ENCODE measurements at regions not wholly inside any gene's neighbourhood (a gene's known extent, or its start where the extent isn't known, plus 50 kb on each side); places are given as distances from the start of the nearest gene placed in this dataset.

DNA sequence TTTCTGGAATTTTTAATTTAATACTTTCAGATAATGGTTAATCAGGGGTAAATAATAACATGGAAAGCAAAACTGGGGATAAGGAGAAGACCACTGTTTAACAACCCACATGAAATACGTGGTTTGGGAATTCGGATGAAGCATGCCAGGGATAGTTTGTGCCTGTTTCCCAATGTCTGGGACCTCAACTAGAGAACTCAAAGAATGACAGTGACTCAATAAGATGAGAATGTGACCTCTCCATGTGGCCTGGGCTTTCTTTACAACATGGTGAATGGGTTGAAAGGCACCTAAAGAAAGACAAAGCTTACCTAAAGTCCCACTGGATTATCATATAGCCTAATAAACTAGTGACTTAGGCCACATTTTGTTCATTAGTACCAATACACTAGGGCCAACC is 460.3 kb upstream of the LRFN5 start:
- no peak for TF ChIP-seq YY1 (IDR thresholded peaks at IDR 0.05; ENCODE audit: low read depth)
- TF ChIP-seq RAD21 (IDR thresholded peaks at IDR 0.05; ENCODE audit: low read length), result no peak
- TF ChIP-seq TEAD4 (IDR thresholded peaks at IDR 0.05; ENCODE audit: borderline replicate concordance, insufficient read depth), result no peak
- no peak for TF ChIP-seq NRF1 (IDR thresholded peaks at IDR 0.05; ENCODE audit: low read depth, low read length)
- TF ChIP-seq, protein P1, sequence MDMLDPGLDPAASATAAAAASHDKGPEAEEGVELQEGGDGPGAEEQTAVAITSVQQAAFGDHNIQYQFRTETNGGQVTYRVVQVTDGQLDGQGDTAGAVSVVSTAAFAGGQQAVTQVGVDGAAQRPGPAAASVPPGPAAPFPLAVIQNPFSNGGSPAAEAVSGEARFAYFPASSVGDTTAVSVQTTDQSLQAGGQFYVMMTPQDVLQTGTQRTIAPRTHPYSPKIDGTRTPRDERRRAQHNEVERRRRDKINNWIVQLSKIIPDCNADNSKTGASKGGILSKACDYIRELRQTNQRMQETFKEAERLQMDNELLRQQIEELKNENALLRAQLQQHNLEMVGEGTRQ (IDR thresholded peaks at IDR 0.05; ENCODE audit: borderline replicate concordance, low read depth, low read length), result no peak
- TF ChIP-seq POLR2AphosphoS5 (IDR thresholded peaks at IDR 0.05; ENCODE audit: low read depth, low read length), result no peak
- no peak for TF ChIP-seq NFIC (IDR thresholded peaks at IDR 0.05; ENCODE audit: borderline replicate concordance)
- TF ChIP-seq, protein P2, sequence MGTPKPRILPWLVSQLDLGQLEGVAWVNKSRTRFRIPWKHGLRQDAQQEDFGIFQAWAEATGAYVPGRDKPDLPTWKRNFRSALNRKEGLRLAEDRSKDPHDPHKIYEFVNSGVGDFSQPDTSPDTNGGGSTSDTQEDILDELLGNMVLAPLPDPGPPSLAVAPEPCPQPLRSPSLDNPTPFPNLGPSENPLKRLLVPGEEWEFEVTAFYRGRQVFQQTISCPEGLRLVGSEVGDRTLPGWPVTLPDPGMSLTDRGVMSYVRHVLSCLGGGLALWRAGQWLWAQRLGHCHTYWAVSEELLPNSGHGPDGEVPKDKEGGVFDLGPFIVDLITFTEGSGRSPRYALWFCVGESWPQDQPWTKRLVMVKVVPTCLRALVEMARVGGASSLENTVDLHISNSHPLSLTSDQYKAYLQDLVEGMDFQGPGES (IDR thresholded peaks at IDR 0.05; ENCODE audit: low read depth, low read length), result no peak
- TF ChIP-seq JUND (IDR thresholded peaks at IDR 0.05), result no peak
- no peak for TF ChIP-seq MXI1 (IDR thresholded peaks at IDR 0.05; ENCODE audit: low read depth, low read length)
- TF ChIP-seq, protein P3, sequence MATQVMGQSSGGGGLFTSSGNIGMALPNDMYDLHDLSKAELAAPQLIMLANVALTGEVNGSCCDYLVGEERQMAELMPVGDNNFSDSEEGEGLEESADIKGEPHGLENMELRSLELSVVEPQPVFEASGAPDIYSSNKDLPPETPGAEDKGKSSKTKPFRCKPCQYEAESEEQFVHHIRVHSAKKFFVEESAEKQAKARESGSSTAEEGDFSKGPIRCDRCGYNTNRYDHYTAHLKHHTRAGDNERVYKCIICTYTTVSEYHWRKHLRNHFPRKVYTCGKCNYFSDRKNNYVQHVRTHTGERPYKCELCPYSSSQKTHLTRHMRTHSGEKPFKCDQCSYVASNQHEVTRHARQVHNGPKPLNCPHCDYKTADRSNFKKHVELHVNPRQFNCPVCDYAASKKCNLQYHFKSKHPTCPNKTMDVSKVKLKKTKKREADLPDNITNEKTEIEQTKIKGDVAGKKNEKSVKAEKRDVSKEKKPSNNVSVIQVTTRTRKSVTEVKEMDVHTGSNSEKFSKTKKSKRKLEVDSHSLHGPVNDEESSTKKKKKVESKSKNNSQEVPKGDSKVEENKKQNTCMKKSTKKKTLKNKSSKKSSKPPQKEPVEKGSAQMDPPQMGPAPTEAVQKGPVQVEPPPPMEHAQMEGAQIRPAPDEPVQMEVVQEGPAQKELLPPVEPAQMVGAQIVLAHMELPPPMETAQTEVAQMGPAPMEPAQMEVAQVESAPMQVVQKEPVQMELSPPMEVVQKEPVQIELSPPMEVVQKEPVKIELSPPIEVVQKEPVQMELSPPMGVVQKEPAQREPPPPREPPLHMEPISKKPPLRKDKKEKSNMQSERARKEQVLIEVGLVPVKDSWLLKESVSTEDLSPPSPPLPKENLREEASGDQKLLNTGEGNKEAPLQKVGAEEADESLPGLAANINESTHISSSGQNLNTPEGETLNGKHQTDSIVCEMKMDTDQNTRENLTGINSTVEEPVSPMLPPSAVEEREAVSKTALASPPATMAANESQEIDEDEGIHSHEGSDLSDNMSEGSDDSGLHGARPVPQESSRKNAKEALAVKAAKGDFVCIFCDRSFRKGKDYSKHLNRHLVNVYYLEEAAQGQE (IDR thresholded peaks at IDR 0.05; ENCODE audit: low read depth, low read length), result no peak
- no peak for TF ChIP-seq SMC3 (IDR thresholded peaks at IDR 0.05; ENCODE audit: low read depth, low read length)
- TF ChIP-seq GABPA (IDR thresholded peaks at IDR 0.05; ENCODE audit: low read depth), result no peak
- no peak for DNase-seq
- no CpG with 5 or more reads among the region's 2 CpGs for WGBS (ENCODE audit: low lambda C conversion rate)
- ChIA-PET CTCF (no interaction called here), POLR2A (no interaction called here)
- Histone ChIP-seq H3K9ac (no peak overlapping the region), H3K4me1 (ENCODE audit: control insufficient read depth in 1 of 2, insufficient read depth in 2 of 2, low read depth in 1 of 2, low read length in 1 of 2) (no peaks in the 10 kb centered on the region), H3K9me2 (no peaks in the 10 kb centered on the region), H3K27me3 (ENCODE audit: insufficient read depth) (no peaks in the 10 kb centered on the region), H3K36me3 (replicated peaks in 1 of 2; ENCODE audit: control insufficient read depth in 1 of 2, insufficient read depth in 2 of 2, low read length in 1 of 2) (no peaks in the 10 kb centered on the region), H3F3A (replicated peaks; ENCODE audit: insufficient read depth) (no peaks in the 10 kb centered on the region), H3K79me2 (ENCODE audit: insufficient read depth) (no peaks in the 10 kb centered on the region), H3K9me3 (no peaks in the 10 kb centered on the region), H3K27ac (ENCODE audit: low read depth in 2 of 2, low read length in 1 of 2) (no peak overlapping the region), H2AFZ (ENCODE audit: low read depth) (no peak overlapping the region), H3K4me3 (ENCODE audit: low read depth in 2 of 2, low read length in 1 of 2) (no peak overlapping the region), H4K20me1 (ENCODE audit: insufficient read depth) (no peaks in the 10 kb centered on the region), H3K4me2 (no peak overlapping the region)

DNA sequence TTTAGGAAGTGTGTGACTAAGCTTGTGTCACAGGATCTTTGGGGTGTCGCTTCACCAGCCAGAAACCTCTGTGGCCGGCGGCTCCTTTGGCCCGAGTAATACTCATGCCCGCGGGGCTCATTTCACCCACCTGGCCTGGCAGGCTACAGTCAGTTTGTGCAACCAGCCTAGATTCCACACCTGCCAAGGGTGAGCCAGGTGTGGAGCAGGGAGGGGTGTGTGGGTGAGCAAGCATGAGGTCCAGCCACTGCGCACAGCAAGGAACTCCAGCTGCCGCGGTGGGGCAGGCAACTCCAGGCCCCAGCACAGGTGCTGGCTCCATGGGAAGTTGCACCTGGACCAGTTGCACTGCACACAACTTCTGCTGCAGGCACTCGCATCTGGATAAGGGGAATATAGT is 462.3 kb upstream of the LRFN5 start:
- no peak overlapping the region for H3K9ac ChIP-seq
- no peaks in the 10 kb centered on the region for H3K27me3 ChIP-seq (ENCODE audit: insufficient read depth)
- no peak overlapping the region for H2AFZ ChIP-seq (ENCODE audit: low read depth)
- H3F3A ChIP-seq (replicated peaks; ENCODE audit: insufficient read depth), result no peaks in the 10 kb centered on the region
- CTCF ChIA-PET, result no interaction called here
- WGBS (ENCODE audit: low lambda C conversion rate), result no CpG with 5 or more reads among the region's 10 CpGs
- H3K4me3 ChIP-seq (ENCODE audit: low read depth in 2 of 2, low read length in 1 of 2), result no peak overlapping the region
- no peaks in the 10 kb centered on the region for H3K79me2 ChIP-seq (ENCODE audit: insufficient read depth)
- H3K9me2 ChIP-seq, result no peaks in the 10 kb centered on the region
- no peaks in the 10 kb centered on the region for H3K36me3 ChIP-seq (replicated peaks in 1 of 2; ENCODE audit: control insufficient read depth in 1 of 2, insufficient read depth in 2 of 2, low read length in 1 of 2)
- no peak for DNase-seq
- no peak overlapping the region for H3K4me2 ChIP-seq
- POLR2A ChIA-PET, result no interaction called here
- no peaks in the 10 kb centered on the region for H3K4me1 ChIP-seq (ENCODE audit: control insufficient read depth in 1 of 2, insufficient read depth in 2 of 2, low read depth in 1 of 2, low read length in 1 of 2)
- TF ChIP-seq, protein P4, sequence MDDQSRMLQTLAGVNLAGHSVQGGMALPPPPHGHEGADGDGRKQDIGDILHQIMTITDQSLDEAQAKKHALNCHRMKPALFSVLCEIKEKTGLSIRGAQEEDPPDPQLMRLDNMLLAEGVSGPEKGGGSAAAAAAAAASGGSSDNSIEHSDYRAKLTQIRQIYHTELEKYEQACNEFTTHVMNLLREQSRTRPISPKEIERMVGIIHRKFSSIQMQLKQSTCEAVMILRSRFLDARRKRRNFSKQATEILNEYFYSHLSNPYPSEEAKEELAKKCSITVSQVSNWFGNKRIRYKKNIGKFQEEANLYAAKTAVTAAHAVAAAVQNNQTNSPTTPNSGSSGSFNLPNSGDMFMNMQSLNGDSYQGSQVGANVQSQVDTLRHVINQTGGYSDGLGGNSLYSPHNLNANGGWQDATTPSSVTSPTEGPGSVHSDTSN (IDR thresholded peaks at IDR 0.05), result no peak
- TF ChIP-seq, protein P5, sequence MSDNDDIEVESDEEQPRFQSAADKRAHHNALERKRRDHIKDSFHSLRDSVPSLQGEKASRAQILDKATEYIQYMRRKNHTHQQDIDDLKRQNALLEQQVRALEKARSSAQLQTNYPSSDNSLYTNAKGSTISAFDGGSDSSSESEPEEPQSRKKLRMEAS (IDR thresholded peaks at IDR 0.05; ENCODE audit: low read depth), result no peak
- no peak for TF ChIP-seq RCOR1 (IDR thresholded peaks at IDR 0.05; ENCODE audit: low read length)
- no peak for TF ChIP-seq TCF12 (IDR thresholded peaks at IDR 0.05)
- TF ChIP-seq, protein P1 (IDR thresholded peaks at IDR 0.05; ENCODE audit: borderline replicate concordance, low read depth, low read length), result no peak
- TF ChIP-seq EZH2phosphoT487 (IDR thresholded peaks at IDR 0.05; ENCODE audit: borderline replicate concordance, low read depth), result no peak
- no peaks in the 10 kb centered on the region for H4K20me1 ChIP-seq (ENCODE audit: insufficient read depth)
- no peak overlapping the region for H3K27ac ChIP-seq (ENCODE audit: low read depth in 2 of 2, low read length in 1 of 2)
- no peaks in the 10 kb centered on the region for H3K9me3 ChIP-seq
